VCaP (cell line): ENCODE measurements at regions not wholly inside any gene's neighbourhood (a gene's known extent, or its start where the extent isn't known, plus 50 kb on each side); places are given as distances from the start of the nearest gene placed in this dataset.

Experiments
- H3K27ac ChIP-seq: fragments of 450-650 bp; 2 replicates; pipeline ENCODE4 v1.5.1; 2017
- TF ChIP-seq, protein P1 (sequence below): fragments of 450-650 bp; conservative IDR thresholded peaks from 2 replicates; pipeline ENCODE4 v1.5.1; 2017; ENCODE audit warnings: mild to moderate bottlenecking, moderate library complexity

DNA sequence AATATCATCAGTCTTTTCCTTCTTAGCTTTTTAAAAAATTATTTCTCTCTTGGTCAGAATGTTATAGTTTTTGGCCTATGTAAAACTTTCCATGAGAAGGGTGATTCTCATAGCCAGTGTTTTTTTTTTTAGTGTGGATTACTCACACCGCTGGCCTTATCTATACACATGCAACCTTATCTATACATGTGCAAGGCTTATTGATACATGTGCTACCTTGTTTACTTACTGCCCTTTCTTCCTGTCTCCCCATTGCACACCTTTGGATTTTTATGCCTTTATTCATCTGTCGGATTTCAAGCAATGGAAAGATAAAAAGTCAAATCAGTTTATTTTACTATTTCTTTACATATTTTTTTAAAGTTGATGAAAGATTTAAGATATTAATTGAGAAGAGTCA lies 660.0 kb upstream of the FZD8 start:
- TF ChIP-seq, protein P1, sequence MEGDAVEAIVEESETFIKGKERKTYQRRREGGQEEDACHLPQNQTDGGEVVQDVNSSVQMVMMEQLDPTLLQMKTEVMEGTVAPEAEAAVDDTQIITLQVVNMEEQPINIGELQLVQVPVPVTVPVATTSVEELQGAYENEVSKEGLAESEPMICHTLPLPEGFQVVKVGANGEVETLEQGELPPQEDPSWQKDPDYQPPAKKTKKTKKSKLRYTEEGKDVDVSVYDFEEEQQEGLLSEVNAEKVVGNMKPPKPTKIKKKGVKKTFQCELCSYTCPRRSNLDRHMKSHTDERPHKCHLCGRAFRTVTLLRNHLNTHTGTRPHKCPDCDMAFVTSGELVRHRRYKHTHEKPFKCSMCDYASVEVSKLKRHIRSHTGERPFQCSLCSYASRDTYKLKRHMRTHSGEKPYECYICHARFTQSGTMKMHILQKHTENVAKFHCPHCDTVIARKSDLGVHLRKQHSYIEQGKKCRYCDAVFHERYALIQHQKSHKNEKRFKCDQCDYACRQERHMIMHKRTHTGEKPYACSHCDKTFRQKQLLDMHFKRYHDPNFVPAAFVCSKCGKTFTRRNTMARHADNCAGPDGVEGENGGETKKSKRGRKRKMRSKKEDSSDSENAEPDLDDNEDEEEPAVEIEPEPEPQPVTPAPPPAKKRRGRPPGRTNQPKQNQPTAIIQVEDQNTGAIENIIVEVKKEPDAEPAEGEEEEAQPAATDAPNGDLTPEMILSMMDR = no peak
- H3K27ac ChIP-seq = no peak overlapping the region

DNA sequence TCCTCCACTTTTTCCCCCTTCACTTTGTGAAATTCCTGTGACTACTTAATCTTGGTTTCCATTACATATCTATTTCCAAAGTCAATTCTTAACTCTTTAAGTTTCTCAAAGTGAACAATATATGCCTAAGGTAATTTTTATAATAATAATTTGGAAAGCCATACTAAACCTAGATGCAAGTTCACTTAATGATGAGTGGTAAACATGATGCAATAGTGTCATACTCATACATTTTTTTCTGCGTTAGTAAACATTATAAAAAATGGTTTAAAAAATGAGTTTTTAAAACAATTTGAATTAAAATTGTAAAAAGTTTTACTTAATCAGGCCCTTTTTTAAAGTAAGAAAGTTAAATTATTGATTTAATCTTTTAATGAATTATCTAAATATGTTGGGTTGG lies 659.4 kb upstream of the FZD8 start:
- TF ChIP-seq, protein P1 = no peak

DNA sequence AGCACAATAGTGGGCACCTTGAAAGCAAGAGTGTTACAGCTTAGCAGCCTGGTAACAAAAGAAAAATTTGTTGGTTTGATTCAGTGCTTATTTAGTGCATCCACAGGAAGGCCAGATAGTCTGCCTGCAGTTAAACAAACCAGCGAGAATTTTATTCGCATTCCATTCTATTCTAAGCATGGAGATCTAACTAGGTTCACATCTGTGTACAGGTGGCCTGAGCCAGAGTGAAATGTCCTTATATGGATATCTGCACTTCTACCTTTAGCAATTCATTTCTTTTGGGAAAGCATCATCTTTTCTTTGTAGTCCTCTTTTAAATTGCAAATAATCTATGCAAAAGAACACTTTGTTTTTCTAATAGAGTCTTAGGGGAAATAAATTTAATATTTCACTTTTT lies 659.0 kb upstream of the FZD8 start:
- TF ChIP-seq, protein P1 = no peak
- H3K27ac ChIP-seq = no peak overlapping the region

More for the DNA sequence above, 659.4 kb upstream of the FZD8 start:
- H3K27ac ChIP-seq = no peak overlapping the region

DNA sequence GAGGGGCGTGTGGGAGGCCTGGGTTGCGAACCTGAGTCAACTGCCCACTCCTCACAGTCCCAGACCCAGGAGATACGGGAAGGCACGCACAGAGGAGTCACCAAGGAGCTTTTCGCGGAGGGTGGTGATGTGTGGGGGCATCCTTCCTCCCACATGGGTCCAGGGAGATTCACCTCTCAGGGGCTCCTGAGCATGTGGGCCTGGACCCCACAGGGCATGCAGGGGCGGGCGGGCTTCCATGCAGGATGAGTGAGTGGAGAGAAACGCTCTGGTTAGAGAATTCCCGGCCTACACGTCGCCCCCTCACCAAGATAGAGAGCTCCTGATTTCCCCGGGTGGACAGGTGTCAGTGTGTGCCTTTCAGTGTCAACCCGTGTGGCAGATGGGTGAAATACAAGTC lies 641.7 kb upstream of the FZD8 start:
- TF ChIP-seq, protein P1 = no peak
- H3K27ac ChIP-seq = no peak overlapping the region

DNA sequence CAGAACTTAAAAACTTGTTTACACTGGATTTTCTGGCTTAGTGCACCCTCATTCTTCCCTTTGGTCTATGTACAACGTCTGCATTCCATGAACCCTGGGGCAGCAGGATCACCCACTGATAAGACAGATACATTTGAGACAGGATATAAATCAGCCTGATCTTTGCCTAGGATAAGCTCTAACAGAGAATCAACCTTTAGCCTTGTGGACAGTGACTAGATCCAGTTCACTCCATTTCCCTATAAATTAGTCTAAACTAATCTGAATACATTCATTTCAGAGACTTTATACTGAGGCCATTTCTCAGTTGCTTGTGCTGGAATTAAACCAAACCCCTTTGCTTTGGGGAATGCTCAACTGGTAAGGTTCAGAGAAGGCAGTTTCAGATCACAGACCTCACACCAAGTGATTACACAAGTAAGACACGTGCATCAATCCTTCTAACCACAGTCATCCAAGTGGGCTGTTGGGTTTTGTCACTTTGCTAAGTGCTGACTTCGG lies 639.8 kb upstream of the FZD8 start:
- H3K27ac ChIP-seq = no peak overlapping the region
- TF ChIP-seq, protein P1 = no peak

DNA sequence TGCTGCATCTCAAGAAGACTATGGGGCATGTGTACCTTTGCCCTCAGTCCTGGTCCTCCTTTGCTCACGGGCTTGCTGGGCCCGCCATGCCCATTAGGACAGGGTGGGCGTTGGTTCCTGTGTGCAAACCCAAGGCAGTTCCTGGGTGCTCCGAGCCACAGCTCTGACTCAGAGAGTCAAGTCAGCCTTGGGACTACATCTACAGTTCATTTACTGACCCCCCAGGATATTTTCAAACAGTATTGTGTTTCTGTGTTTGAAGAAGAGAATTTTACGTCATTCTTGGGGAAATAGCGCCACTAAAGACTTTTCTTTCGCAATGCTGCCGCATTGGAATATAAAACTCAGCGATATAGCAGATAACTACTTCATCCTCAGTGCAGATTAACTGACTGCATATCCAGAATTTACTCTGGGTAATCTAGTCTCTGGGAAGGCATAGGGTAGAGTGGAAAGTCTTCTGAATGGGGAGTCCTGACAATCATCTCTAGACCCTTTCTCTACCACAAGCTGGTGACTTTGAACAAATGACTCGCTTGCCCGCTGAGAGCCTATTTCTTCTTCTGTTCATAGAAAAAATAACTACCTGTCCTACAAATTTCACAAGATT lies 638.9 kb upstream of the FZD8 start:
- no peak overlapping the region for H3K27ac ChIP-seq
- TF ChIP-seq, protein P1 = no peak

DNA sequence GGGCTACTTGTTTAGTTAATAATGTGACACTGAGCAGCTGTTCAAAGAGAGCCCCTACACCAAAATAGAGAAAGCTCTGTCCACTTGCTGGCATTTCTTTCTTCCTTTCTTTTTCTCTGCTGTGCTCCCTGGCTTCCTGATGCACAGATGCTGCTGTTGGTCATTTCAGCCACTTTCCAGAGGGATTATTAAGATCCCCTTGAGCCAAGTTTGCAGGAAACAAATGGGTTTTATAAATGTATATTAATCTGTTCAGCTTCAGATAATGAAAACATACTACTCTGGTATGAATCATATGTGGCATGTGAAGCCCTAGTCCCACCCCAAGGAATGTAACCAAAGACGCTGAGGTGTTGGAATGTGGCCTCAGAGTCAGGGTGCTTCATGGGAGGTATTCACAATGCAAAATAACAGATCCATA lies 638.2 kb upstream of the FZD8 start:
- no peak overlapping the region for H3K27ac ChIP-seq
- TF ChIP-seq, protein P1 = no peak
